ENCODE measurements at regions not wholly inside any gene's neighbourhood (a gene's known extent, or its start where the extent isn't known, plus 50 kb on each side); places are given as distances from the start of the nearest gene placed in this dataset.

DNA sequence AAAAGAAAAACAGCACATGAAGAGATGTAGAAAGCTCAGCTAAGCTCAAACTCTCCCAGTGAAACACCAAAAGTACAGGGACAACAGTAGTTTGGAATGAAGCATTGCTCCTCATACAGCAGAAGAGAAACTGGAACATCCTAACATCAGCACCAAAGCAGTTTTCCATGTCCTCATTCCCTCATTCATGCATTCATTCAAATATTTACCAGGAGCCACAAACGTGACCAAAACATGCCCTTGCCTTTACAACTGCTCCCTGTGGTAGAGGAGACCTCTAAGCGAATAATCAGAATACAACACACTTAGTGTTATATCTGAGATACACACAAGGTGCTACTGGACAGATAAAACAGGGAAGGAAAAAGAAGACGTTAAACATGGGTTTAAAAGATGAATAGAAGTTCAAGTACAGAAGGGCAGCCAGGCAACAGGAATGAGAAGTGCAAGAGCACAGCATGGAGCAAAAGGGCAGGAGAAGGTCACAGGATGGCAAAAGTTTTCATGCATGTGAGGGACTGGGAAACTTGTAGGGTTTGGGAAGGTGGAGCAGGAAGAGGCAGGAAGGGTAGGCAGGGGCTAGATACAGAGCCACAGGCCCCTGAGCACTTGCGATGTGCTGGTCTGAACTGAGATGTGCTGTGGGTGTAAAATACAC is 58.5 kb upstream of the LMCD1 start:
- no peak for TF ChIP-seq POLR2A (IDR thresholded peaks at IDR 0.05)
- TF ChIP-seq CTCF (IDR thresholded peaks at IDR 0.05): no peak

Measured in heart left ventricle (tissue), 13 donors.